ENCODE measurements at regions not wholly inside any gene's neighbourhood (a gene's known extent, or its start where the extent isn't known, plus 50 kb on each side); places are given as distances from the start of the nearest gene placed in this dataset.

DNA sequence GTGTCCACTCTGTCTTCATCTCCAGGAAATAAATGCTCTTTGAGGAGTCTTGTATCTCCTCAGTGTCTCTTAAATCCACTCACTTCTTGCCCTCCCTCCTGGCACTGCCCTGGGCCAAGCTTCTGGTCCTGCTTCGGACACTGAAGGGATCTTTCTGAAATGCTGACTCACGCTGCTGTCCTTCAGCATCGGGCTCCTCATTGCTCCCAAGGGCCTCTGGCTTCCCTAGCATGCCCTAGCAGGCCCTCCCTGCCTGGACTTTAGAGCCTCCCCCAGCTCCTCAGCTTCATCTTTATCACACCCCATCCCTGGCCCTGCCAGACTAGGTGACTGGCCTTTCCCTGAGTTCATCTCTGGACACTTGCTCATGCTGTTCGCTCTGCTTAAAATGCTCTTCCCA is 96.6 kb downstream of the FOXD2 start:
- H3K9ac ChIP-seq (ENCODE audit: control insufficient read depth, extremely low read depth, insufficient read depth, low read length), result no peak overlapping the region
- H3K9me1 ChIP-seq (ENCODE audit: control insufficient read depth, extremely low read depth, insufficient read depth, low read length), result no peaks in the 10 kb centered on the region
- peaks cover 37% of the 10 kb centered on the region for H3K27me3 ChIP-seq (ENCODE audit: control insufficient read depth, extremely low read depth, insufficient read depth, low read length)
- no peak overlapping the region for H3K27ac ChIP-seq (ENCODE audit: control insufficient read depth, insufficient read depth, low read length)
- H3K36me3 ChIP-seq (ENCODE audit: control insufficient read depth in 2 of 2, extremely low read depth in 1 of 2, insufficient read depth in 2 of 2, low read length in 2 of 2), result no peaks in the 10 kb centered on the region
- H4K20me1 ChIP-seq (ENCODE audit: control insufficient read depth, extremely low read depth, insufficient read depth, low read length), result no peaks in the 10 kb centered on the region
- no peak overlapping the region for H2AFZ ChIP-seq (ENCODE audit: control insufficient read depth, low read length)
- no peak overlapping the region for H3K4me2 ChIP-seq (ENCODE audit: control insufficient read depth, extremely low read depth, insufficient read depth, low read depth, low read length)
- no peaks in the 10 kb centered on the region for H3K79me2 ChIP-seq (ENCODE audit: control insufficient read depth, insufficient read depth, low read length)
- H3K9me3 ChIP-seq (ENCODE audit: control insufficient read depth, low read depth, low read length), result no peaks in the 10 kb centered on the region
- TF ChIP-seq EZH2 (IDR thresholded peaks at IDR 0.05; ENCODE audit: low read length), result no peak
- TF ChIP-seq, protein P1, sequence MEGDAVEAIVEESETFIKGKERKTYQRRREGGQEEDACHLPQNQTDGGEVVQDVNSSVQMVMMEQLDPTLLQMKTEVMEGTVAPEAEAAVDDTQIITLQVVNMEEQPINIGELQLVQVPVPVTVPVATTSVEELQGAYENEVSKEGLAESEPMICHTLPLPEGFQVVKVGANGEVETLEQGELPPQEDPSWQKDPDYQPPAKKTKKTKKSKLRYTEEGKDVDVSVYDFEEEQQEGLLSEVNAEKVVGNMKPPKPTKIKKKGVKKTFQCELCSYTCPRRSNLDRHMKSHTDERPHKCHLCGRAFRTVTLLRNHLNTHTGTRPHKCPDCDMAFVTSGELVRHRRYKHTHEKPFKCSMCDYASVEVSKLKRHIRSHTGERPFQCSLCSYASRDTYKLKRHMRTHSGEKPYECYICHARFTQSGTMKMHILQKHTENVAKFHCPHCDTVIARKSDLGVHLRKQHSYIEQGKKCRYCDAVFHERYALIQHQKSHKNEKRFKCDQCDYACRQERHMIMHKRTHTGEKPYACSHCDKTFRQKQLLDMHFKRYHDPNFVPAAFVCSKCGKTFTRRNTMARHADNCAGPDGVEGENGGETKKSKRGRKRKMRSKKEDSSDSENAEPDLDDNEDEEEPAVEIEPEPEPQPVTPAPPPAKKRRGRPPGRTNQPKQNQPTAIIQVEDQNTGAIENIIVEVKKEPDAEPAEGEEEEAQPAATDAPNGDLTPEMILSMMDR (optimal IDR thresholded peaks at IDR 0.05 in 1 of 3, IDR thresholded peaks at IDR 0.05 in 1 of 3, conservative IDR thresholded peaks at IDR 0.05 in 1 of 3; ENCODE audit: extremely low read depth in 1 of 3, insufficient read depth in 2 of 3, low read length in 3 of 3), result no peak
- FAIRE-seq (no peak), DNase-seq (ENCODE audit: low read depth, low spot score) (no peak)
- dilution Hi-C loops (cut with MboI; ENCODE audit: extremely low pct_ligation_motif_present, low sequenced_read_pairs), result no loop called here
- peaks cover 4% of the 10 kb centered on the region for H3K4me1 ChIP-seq (ENCODE audit: control insufficient read depth, extremely low read depth, insufficient read depth, low read length)
- no peak overlapping the region for H3K4me3 ChIP-seq (ENCODE audit: control insufficient read depth in 2 of 3, extremely low read depth in 1 of 3, insufficient read depth in 2 of 3, low read depth in 1 of 3, low read length in 3 of 3)

DNA sequence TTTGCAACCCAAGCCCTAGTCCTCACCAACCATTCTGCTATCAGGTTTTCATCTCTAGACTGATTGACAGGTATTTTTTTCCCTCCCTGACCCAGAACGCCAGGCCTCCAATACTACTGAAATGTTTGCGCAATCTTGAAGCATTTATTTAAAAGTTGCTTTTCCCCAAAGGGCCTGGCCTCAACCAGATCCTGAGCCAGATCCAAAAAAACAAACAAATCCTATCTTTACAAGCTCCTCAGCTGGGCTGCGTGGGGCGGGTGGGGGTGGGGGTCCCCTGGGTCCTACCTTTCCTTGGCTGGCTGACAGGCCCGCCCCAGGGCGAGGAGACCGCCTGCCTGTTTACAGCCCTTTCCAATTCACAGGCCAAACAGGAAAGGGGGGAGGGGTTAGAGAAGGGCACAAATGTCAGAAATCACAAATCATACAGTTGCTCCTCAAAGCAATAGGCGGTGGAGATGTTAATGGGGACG is 98.8 kb downstream of the FOXD2 start:
- Histone ChIP-seq H3K9me1 (ENCODE audit: control insufficient read depth, extremely low read depth, insufficient read depth, low read length) (no peaks in the 10 kb centered on the region), H3K79me2 (ENCODE audit: control insufficient read depth, insufficient read depth, low read length) (no peaks in the 10 kb centered on the region), H3K4me1 (ENCODE audit: control insufficient read depth, extremely low read depth, insufficient read depth, low read length) (peaks cover 4% of the 10 kb centered on the region), H3K4me2 (ENCODE audit: control insufficient read depth, extremely low read depth, insufficient read depth, low read depth, low read length) (no peak overlapping the region), H3K9me3 (ENCODE audit: control insufficient read depth, low read depth, low read length) (no peaks in the 10 kb centered on the region), H3K27me3 (ENCODE audit: control insufficient read depth, extremely low read depth, insufficient read depth, low read length) (peaks cover 37% of the 10 kb centered on the region), H3K4me3 (ENCODE audit: control insufficient read depth in 2 of 3, extremely low read depth in 1 of 3, insufficient read depth in 2 of 3, low read depth in 1 of 3, low read length in 3 of 3) (no peak overlapping the region), H3K27ac (ENCODE audit: control insufficient read depth, insufficient read depth, low read length) (no peak overlapping the region), H3K36me3 (ENCODE audit: control insufficient read depth in 2 of 2, extremely low read depth in 1 of 2, insufficient read depth in 2 of 2, low read length in 2 of 2) (no peaks in the 10 kb centered on the region), H4K20me1 (ENCODE audit: control insufficient read depth, extremely low read depth, insufficient read depth, low read length) (no peaks in the 10 kb centered on the region), H3K9ac (ENCODE audit: control insufficient read depth, extremely low read depth, insufficient read depth, low read length) (no peak overlapping the region), H2AFZ (ENCODE audit: control insufficient read depth, low read length) (no peak overlapping the region)
- FAIRE-seq (no peak), DNase-seq (ENCODE audit: low read depth, low spot score) (no peak)
- dilution Hi-C loops (cut with MboI; ENCODE audit: extremely low pct_ligation_motif_present, low sequenced_read_pairs), result no loop called here
- TF ChIP-seq EZH2 (IDR thresholded peaks at IDR 0.05; ENCODE audit: low read length), result no peak
- TF ChIP-seq, protein P1 (optimal IDR thresholded peaks at IDR 0.05 in 1 of 3, IDR thresholded peaks at IDR 0.05 in 1 of 3, conservative IDR thresholded peaks at IDR 0.05 in 1 of 3; ENCODE audit: extremely low read depth in 1 of 3, insufficient read depth in 2 of 3, low read length in 3 of 3), result no peak
